ENCODE measurements at regions not wholly inside any gene's neighbourhood (a gene's known extent, or its start where the extent isn't known, plus 50 kb on each side); places are given as distances from the start of the nearest gene placed in this dataset.

- H3K79me2 ChIP-seq (replicated peaks; ENCODE audit: insufficient read depth) = no peaks in the 10 kb centered on the region
- no peak for ATAC-seq
- no peak overlapping the region for H3K4me3 Mint-ChIP-seq
Measured at GRCh38 chr14:51554953-51555352, 96.8 kb upstream of the FRMD6 start.

More at GRCh38 chr14:51554953-51555352, 96.8 kb upstream of the FRMD6 start:
- Histone ChIP-seq H3K4me3 (no peak overlapping the region), H3K27me3 (ENCODE audit: insufficient read depth) (no peaks in the 10 kb centered on the region), H3K9me2 (ENCODE audit: insufficient read depth) (no peaks in the 10 kb centered on the region), H3K27ac (ENCODE audit: low read depth) (no peak overlapping the region), H2AFZ (no peak overlapping the region), H3K4me2 (no peak overlapping the region), H3K36me3 (ENCODE audit: insufficient read depth) (no peaks in the 10 kb centered on the region), H3K4me1 (ENCODE audit: insufficient read depth) (no peaks in the 10 kb centered on the region), H4K20me1 (replicated peaks; ENCODE audit: insufficient read depth) (no peaks in the 10 kb centered on the region), H3F3A (replicated peaks; ENCODE audit: low read depth) (no peaks in the 10 kb centered on the region)
- Mint-ChIP-seq H3K36me3 (ENCODE audit: low read depth) (no peaks in the 10 kb centered on the region), H3K4me1 (no peaks in the 10 kb centered on the region; the same call in 2 of the 3 replicates), H3K9me3 (no peaks in the 10 kb centered on the region), H3K27me3 (ENCODE audit: insufficient read depth, low read depth, poor library complexity) (no peaks in the 10 kb centered on the region), H3K27ac (no peak overlapping the region)
- DNase-seq (ENCODE audit: low spot score) = peak; percentile 23
- no peak for TF ChIP-seq EZH2 (IDR thresholded peaks at IDR 0.05; ENCODE audit: low read depth, unreplicated experiment)
- peak; percentile 25 to 44; a peak in 3 of 4 replicates for TF ChIP-seq CTCF (conservative IDR thresholded peaks at IDR 0.05; ENCODE audit: low read depth in 2 of 2)
- TF ChIP-seq REST (IDR thresholded peaks at IDR 0.05; ENCODE audit: unreplicated experiment) = no peak
